HEK293 (cell line): ENCODE measurements at regions not wholly inside any gene's neighbourhood (a gene's known extent, or its start where the extent isn't known, plus 50 kb on each side); places are given as distances from the start of the nearest gene placed in this dataset.

Experiments used
- CTCF ChIA-PET: fragments of 350-600 bp; formaldehyde crosslinking; extraction: SDS; loops from one replicate; lab custom pipeline; 2021; ENCODE audit warnings: antibody characterized with exemption; lab: Yijun Ruan, JAX
- POLR2A ChIA-PET: fragments of 300-600 bp; formaldehyde crosslinking; extraction: SDS; loops from one replicate; lab custom pipeline; 2020; ENCODE audit warnings: antibody characterized with exemption, inconsistent platforms; lab: Yijun Ruan, JAX
- H3K27ac ChIP-seq: fragments of 200-500 bp; sonication (Bioruptor generic); 2 replicates; pipeline ENCODE4 v1.5.1; 2014; ENCODE audit warnings: low read depth, low read length, control low read depth, inconsistent platforms; ENCODE audit errors: extremely low read depth
- H3K36me3 ChIP-seq, 2 experiments: fragments of 200-500 bp in 1 of 2; sonication (Bioruptor generic) in 1 of 2; 1 replicate in 1 of 2; 2 replicates in 1 of 2; pipeline ENCODE4 v1.5.1; 2014 to 2017; ENCODE audit warnings: inconsistent platforms in 2 of 2, low read length in 2 of 2; ENCODE audit not compliant: control insufficient read depth in 2 of 2, insufficient read depth in 1 of 2
- H3K4me1 ChIP-seq: fragments of 200-500 bp; sonication (Bioruptor generic); 2 replicates; pipeline ENCODE4 v1.5.1; 2014; ENCODE audit warnings: mild to moderate bottlenecking, low read length, inconsistent platforms; ENCODE audit not compliant: control insufficient read depth, insufficient read depth
- H3K4me3 ChIP-seq: 2 replicates; pipeline ENCODE4 v1.5.1; 2011; ENCODE audit warnings: low read depth, mild to moderate bottlenecking, control low read depth, low read length, moderate library complexity
- H3K9me3 ChIP-seq: fragments of 200-500 bp; sonication (Bioruptor generic); 2 replicates; pipeline ENCODE4 v1.5.1; 2014; ENCODE audit warnings: low read depth, low read length, inconsistent platforms; ENCODE audit not compliant: control insufficient read depth, insufficient read depth
- GLIS1 ChIP-seq: fragments of 450-650 bp; formaldehyde crosslinking; IDR thresholded peaks from 2 replicates; pipeline ENCODE4 v1.5.1; 2016; ENCODE audit warnings: missing biosample characterization, missing genetic modification characterization
- MZF1 ChIP-seq: fragments of 450-650 bp; formaldehyde crosslinking; IDR thresholded peaks from 2 replicates; pipeline ENCODE4 v1.5.1; 2017; ENCODE audit warnings: missing biosample characterization, missing genetic modification characterization, borderline replicate concordance
- RBAK ChIP-seq: fragments of 450-650 bp; formaldehyde crosslinking; IDR thresholded peaks from 2 replicates; pipeline ENCODE4 v1.5.1; 2016; ENCODE audit warnings: missing biosample characterization, missing genetic modification characterization
- SCRT1 ChIP-seq: fragments of 450-650 bp; formaldehyde crosslinking; IDR thresholded peaks from 2 replicates; pipeline ENCODE4 v1.5.1; 2016; ENCODE audit warnings: missing biosample characterization, missing genetic modification characterization, borderline replicate concordance
- ZBTB48 ChIP-seq: fragments of 450-650 bp; formaldehyde crosslinking; IDR thresholded peaks from 2 replicates; pipeline ENCODE4 v1.5.1; 2016; ENCODE audit warnings: missing biosample characterization, missing genetic modification characterization
- ZNF10 ChIP-seq: fragments of 450-650 bp; formaldehyde crosslinking; IDR thresholded peaks from 2 replicates; pipeline ENCODE4 v1.5.1; 2017; ENCODE audit warnings: missing biosample characterization, missing genetic modification characterization
- ZNF157 ChIP-seq: fragments of 450-650 bp; formaldehyde crosslinking; IDR thresholded peaks from 2 replicates; pipeline ENCODE4 v1.5.1; 2016; ENCODE audit warnings: missing biosample characterization, missing genetic modification characterization
- ZNF24 ChIP-seq: fragments of 450-650 bp; formaldehyde crosslinking; IDR thresholded peaks from 2 replicates; pipeline ENCODE4 v1.5.1; 2016; ENCODE audit warnings: missing biosample characterization, missing genetic modification characterization
- ZNF473 ChIP-seq: fragments of 450-650 bp; formaldehyde crosslinking; IDR thresholded peaks from 2 replicates; pipeline ENCODE4 v1.5.1; 2017; ENCODE audit warnings: missing biosample characterization, missing genetic modification characterization
- ZNF560 ChIP-seq: fragments of 450-650 bp; formaldehyde crosslinking; IDR thresholded peaks from 2 replicates; pipeline ENCODE4 v1.5.1; 2017; ENCODE audit warnings: missing biosample characterization, missing genetic modification characterization, borderline replicate concordance
- ZNF654 ChIP-seq: fragments of 450-650 bp; formaldehyde crosslinking; IDR thresholded peaks from 2 replicates; pipeline ENCODE4 v1.5.1; 2016; ENCODE audit warnings: low read depth, missing biosample characterization, missing genetic modification characterization
- TF ChIP-seq, protein P1 (sequence below): fragments of 450-650 bp; formaldehyde crosslinking; IDR thresholded peaks from 2 replicates; pipeline ENCODE4 v1.5.1; 2016; ENCODE audit warnings: missing biosample characterization, missing genetic modification characterization
- TF ChIP-seq, protein P2 (sequence below): fragments of 450-650 bp; formaldehyde crosslinking; IDR thresholded peaks from 2 replicates; pipeline ENCODE4 v1.5.1; 2016; ENCODE audit warnings: missing biosample characterization, missing genetic modification characterization
- TF ChIP-seq, protein P3 (sequence below): fragments of 450-650 bp; formaldehyde crosslinking; IDR thresholded peaks from 2 replicates; pipeline ENCODE4 v1.5.1; 2016; ENCODE audit warnings: missing biosample characterization, missing genetic modification characterization, borderline replicate concordance
- TF ChIP-seq, protein P4 (sequence below): fragments of 450-650 bp; formaldehyde crosslinking; IDR thresholded peaks from 2 replicates; pipeline ENCODE4 v1.5.1; 2016; ENCODE audit warnings: missing biosample characterization, missing genetic modification characterization
- TF ChIP-seq, protein P5 (sequence below): IDR thresholded peaks from 2 replicates; pipeline ENCODE4 v1.6.1; 2011; ENCODE audit warnings: mild to moderate bottlenecking, low read depth, low read length, borderline replicate concordance
- TF ChIP-seq, protein P6 (sequence below): fragments of 450-650 bp; formaldehyde crosslinking; IDR thresholded peaks from 2 replicates; pipeline ENCODE4 v1.5.1; 2016; ENCODE audit warnings: missing biosample characterization, missing genetic modification characterization
- TF ChIP-seq, protein P7 (sequence below): fragments of 450-650 bp; formaldehyde crosslinking; IDR thresholded peaks from 2 replicates; pipeline ENCODE4 v1.5.1; 2016; ENCODE audit warnings: missing biosample characterization, missing genetic modification characterization

DNA sequence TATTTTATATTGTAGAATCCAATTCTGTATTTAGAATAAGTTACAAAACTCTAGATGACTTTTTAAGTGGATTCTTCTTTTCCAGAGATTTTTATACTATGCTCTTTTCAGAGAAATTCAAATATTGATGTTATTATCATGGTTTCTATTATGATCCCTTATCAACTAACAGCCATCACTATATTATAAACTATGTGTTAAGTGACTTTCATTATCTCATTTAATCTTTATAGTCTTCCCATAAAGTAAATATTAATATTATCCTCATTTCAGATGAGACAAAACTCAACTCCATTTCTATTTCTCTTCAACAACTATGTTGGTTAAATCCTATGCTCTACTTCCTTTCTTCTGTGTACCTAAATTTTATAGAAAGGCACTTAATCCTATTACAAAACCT, 132.6 kb downstream of the ANKRD50 start:
- Histone ChIP-seq H3K4me1 (no peaks in the 10 kb centered on the region), H3K27ac (no peak overlapping the region)
- ChIA-PET CTCF (no interaction called here), POLR2A (no interaction called here)
- no peak for TF ChIP-seq ZNF560
- no peak for TF ChIP-seq SCRT1 (tag by site-specific recombination)
- TF ChIP-seq, protein P1, sequence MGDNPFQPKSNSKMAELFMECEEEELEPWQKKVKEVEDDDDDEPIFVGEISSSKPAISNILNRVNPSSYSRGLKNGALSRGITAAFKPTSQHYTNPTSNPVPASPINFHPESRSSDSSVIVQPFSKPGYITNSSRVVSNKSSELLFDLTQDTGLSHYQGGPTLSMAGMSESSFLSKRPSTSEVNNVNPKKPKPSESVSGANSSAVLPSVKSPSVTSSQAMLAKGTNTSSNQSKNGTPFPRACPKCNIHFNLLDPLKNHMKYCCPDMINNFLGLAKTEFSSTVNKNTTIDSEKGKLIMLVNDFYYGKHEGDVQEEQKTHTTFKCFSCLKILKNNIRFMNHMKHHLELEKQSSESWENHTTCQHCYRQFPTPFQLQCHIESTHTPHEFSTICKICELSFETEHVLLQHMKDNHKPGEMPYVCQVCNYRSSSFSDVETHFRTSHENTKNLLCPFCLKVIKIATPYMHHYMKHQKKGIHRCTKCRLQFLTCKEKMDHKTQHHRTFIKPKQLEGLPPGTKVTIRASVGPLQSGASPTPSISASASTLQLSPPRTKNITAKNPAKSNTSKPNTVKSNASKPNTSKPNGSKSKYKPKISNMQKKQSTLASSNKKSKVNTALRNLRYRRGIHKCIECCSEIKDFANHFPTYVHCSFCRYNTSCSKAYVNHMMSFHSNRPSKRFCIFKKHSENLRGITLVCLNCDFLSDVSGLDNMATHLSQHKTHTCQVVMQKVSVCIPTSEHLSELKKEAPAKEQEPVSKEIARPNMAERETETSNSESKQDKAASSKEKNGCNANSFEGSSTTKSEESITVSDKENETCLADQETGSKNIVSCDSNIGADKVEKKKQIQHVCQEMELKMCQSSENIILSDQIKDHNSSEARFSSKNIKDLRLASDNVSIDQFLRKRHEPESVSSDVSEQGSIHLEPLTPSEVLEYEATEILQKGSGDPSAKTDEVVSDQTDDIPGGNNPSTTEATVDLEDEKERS (tag by site-specific recombination) = no peak
- no peak for TF ChIP-seq RBAK
- TF ChIP-seq ZBTB48 (tag by site-specific recombination) = no peak
- TF ChIP-seq ZNF654 (tag by site-specific recombination) = no peak
- TF ChIP-seq ZNF10 (tag by site-specific recombination) = no peak
- TF ChIP-seq, protein P2, sequence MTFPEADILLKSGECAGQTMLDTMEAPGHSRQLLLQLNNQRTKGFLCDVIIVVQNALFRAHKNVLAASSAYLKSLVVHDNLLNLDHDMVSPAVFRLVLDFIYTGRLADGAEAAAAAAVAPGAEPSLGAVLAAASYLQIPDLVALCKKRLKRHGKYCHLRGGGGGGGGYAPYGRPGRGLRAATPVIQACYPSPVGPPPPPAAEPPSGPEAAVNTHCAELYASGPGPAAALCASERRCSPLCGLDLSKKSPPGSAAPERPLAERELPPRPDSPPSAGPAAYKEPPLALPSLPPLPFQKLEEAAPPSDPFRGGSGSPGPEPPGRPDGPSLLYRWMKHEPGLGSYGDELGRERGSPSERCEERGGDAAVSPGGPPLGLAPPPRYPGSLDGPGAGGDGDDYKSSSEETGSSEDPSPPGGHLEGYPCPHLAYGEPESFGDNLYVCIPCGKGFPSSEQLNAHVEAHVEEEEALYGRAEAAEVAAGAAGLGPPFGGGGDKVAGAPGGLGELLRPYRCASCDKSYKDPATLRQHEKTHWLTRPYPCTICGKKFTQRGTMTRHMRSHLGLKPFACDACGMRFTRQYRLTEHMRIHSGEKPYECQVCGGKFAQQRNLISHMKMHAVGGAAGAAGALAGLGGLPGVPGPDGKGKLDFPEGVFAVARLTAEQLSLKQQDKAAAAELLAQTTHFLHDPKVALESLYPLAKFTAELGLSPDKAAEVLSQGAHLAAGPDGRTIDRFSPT (tag by site-specific recombination) = no peak
- TF ChIP-seq, protein P3, sequence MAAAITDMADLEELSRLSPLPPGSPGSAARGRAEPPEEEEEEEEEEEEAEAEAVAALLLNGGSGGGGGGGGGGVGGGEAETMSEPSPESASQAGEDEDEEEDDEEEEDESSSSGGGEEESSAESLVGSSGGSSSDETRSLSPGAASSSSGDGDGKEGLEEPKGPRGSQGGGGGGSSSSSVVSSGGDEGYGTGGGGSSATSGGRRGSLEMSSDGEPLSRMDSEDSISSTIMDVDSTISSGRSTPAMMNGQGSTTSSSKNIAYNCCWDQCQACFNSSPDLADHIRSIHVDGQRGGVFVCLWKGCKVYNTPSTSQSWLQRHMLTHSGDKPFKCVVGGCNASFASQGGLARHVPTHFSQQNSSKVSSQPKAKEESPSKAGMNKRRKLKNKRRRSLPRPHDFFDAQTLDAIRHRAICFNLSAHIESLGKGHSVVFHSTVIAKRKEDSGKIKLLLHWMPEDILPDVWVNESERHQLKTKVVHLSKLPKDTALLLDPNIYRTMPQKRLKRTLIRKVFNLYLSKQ = no peak
- no peak for TF ChIP-seq GLIS1 (tag by site-specific recombination)
- TF ChIP-seq, protein P4, sequence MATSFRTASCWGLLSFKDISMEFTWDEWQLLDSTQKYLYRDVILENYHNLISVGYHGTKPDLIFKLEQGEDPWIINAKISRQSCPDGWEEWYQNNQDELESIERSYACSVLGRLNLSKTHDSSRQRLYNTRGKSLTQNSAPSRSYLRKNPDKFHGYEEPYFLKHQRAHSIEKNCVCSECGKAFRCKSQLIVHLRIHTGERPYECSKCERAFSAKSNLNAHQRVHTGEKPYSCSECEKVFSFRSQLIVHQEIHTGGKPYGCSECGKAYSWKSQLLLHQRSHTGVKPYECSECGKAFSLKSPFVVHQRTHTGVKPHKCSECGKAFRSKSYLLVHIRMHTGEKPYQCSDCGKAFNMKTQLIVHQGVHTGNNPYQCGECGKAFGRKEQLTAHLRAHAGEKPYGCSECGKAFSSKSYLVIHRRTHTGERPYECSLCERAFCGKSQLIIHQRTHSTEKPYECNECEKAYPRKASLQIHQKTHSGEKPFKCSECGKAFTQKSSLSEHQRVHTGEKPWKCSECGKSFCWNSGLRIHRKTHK = no peak
- TF ChIP-seq, protein P5, sequence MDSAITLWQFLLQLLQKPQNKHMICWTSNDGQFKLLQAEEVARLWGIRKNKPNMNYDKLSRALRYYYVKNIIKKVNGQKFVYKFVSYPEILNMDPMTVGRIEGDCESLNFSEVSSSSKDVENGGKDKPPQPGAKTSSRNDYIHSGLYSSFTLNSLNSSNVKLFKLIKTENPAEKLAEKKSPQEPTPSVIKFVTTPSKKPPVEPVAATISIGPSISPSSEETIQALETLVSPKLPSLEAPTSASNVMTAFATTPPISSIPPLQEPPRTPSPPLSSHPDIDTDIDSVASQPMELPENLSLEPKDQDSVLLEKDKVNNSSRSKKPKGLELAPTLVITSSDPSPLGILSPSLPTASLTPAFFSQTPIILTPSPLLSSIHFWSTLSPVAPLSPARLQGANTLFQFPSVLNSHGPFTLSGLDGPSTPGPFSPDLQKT = no peak
- no peak for TF ChIP-seq ZNF157 (tag by site-specific recombination)
- TF ChIP-seq, all 188 proteins: peak for 0
- H3K36me3 ChIP-seq = no peaks in the 10 kb centered on the region
- no peaks in the 10 kb centered on the region for H3K9me3 ChIP-seq
- no peak overlapping the region for H3K4me3 ChIP-seq

DNA sequence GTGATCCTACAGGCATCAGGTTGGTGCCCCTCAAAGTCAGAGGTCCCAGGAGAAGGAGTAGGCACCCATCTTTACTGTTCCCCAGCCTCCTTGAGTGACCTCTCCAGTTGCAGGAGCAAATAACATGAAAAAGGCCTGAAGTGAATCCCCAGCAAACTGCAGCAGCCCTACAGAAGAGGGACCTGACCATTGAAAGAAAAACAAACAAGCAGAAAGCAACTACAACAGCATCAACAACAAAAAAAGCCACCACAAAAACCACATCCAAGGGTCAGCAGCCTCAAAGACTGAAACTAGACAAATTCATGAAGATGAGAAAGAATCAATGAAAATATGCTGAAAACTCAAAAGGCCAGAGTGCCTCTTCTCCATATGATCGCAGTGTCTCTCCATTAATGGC, 128.7 kb downstream of the ANKRD50 start:
- Histone ChIP-seq H3K9me3 (no peaks in the 10 kb centered on the region), H3K4me1 (no peaks in the 10 kb centered on the region)
- TF ChIP-seq, protein P6, sequence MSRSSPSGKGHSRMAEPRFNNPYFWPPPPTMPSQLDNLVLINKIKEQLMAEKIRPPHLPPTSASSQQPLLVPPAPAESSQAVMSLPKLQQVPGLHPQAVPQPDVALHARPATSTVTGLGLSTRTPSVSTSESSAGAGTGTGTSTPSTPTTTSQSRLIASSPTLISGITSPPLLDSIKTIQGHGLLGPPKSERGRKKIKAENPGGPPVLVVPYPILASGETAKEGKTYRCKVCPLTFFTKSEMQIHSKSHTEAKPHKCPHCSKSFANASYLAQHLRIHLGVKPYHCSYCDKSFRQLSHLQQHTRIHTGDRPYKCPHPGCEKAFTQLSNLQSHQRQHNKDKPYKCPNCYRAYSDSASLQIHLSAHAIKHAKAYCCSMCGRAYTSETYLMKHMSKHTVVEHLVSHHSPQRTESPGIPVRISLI (tag by site-specific recombination) = no peak
- TF ChIP-seq, protein P7, sequence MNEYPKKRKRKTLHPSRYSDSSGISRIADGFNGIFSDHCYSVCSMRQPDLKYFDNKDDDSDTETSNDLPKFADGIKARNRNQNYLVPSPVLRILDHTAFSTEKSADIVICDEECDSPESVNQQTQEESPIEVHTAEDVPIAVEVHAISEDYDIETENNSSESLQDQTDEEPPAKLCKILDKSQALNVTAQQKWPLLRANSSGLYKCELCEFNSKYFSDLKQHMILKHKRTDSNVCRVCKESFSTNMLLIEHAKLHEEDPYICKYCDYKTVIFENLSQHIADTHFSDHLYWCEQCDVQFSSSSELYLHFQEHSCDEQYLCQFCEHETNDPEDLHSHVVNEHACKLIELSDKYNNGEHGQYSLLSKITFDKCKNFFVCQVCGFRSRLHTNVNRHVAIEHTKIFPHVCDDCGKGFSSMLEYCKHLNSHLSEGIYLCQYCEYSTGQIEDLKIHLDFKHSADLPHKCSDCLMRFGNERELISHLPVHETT = no peak
- TF ChIP-seq MZF1 (tag by site-specific recombination) = no peak
- TF ChIP-seq ZNF24 (tag by site-specific recombination) = no peak
- no peak for TF ChIP-seq ZNF473
- TF ChIP-seq, all 188 proteins: peak for 0
- no peaks in the 10 kb centered on the region for H3K36me3 ChIP-seq
- no peak overlapping the region for H3K27ac ChIP-seq
- no peak overlapping the region for H3K4me3 ChIP-seq
- CTCF ChIA-PET = interaction anchor here (0.9 kb wide), 1 partner anchor 24 kb away, joined by 3 read pairs; no protein-coding TSS in a partner anchor
- POLR2A ChIA-PET = no interaction called here
